ENCODE measurements at regions not wholly inside any gene's neighbourhood (a gene's known extent, or its start where the extent isn't known, plus 50 kb on each side); places are given as distances from the start of the nearest gene placed in this dataset.

DNA sequence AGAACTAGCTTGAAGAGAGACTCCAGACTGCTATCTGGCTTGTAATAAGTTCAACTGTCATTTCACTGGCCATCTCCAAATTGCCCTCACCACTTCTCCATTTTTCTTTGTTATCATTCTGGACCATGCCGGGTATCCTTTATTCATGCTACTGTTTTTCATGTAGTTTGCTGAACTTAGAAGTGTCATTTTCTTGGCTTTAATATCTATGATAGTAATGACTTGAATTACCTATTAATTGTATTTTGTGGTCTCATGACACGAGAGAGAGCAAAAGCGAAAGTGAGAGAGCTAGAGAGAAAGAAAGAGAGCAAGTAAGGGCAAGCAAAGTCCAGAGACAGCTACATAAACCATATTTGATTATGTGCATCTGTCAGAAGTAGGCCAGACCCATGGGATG is 184.9 kb upstream of the ATP1B1 start:
- no peak for TF ChIP-seq POLR2A (IDR thresholded peaks at IDR 0.05)
- TF ChIP-seq CTCF (IDR thresholded peaks at IDR 0.05): no peak
- intact Hi-C loops (cut with DNase I; ENCODE audit: low total_unique reads): no loop called here
- H3K4me3 ChIP-seq (ENCODE audit: low read depth, poor library complexity, severe bottlenecking): no peak overlapping the region
- 79 to 82% methylated on average over 3 of the region's 3 CpGs for WGBS, 2 donors
- no peak for DNase-seq (ENCODE audit: low spot score in 2 of 2)

DNA sequence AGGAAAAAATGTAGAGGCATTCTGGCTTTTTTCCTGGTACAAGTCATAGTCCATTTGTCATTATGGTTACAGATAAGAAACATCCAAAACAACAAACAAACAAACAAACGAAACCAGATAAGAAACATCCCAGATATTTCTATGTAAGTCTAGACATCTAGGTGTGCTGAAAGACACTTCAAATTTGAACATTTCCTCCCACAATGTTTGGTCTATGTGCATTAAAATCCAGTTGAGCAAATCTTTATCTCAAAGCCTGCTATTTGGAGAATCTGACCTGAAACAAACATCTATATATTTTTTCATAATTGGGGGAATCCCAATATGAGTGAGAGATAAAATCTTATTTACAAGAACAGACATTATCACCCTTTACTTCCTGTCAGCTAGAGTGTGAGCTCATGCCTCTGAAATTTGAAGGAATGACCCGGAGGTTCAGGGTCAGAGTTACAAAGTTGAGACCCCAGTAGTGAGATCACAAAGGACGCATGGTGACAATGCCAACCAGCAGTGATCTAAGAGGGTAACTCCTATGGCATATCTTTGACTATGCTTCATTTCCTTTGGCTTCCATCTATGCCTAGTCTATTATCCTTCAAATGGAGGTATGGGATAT is 182.9 kb upstream of the ATP1B1 start:
- intact Hi-C loops (cut with DNase I; ENCODE audit: low total_unique reads): no loop called here
- WGBS, 2 donors: 76 to 79% methylated on average over 3 of the region's 3 CpGs
- TF ChIP-seq CTCF (IDR thresholded peaks at IDR 0.05) (no peak), POLR2A (IDR thresholded peaks at IDR 0.05) (no peak)
- no peak overlapping the region for H3K4me3 ChIP-seq (ENCODE audit: low read depth, poor library complexity, severe bottlenecking)
- DNase-seq (ENCODE audit: low spot score in 2 of 2): no peak

GRCh38 chr1:168924976-168925375 is 181.5 kb upstream of the ATP1B1 start:
- no peak overlapping the region for H3K4me3 ChIP-seq (ENCODE audit: low read depth, poor library complexity, severe bottlenecking)
- 63 to 85% methylated on average over 1 of the region's 1 CpG for WGBS, 2 donors
- DNase-seq (ENCODE audit: low spot score in 2 of 2): no peak
- intact Hi-C loops (cut with DNase I; ENCODE audit: low total_unique reads): no loop called here
- TF ChIP-seq CTCF (IDR thresholded peaks at IDR 0.05) (no peak), POLR2A (IDR thresholded peaks at IDR 0.05) (no peak)

GRCh38 chr1:168926236-168926635 is 180.3 kb upstream of the ATP1B1 start:
- DNase-seq (ENCODE audit: low spot score in 2 of 2): no peak
- intact Hi-C loops (cut with DNase I; ENCODE audit: low total_unique reads): no loop called here
- H3K4me3 ChIP-seq (ENCODE audit: low read depth, poor library complexity, severe bottlenecking): no peak overlapping the region
- 85 to 88% methylated on average over 3 of the region's 3 CpGs for WGBS, 2 donors
- TF ChIP-seq POLR2A (IDR thresholded peaks at IDR 0.05) (no peak), CTCF (IDR thresholded peaks at IDR 0.05) (no peak)

- intact Hi-C loops (cut with DNase I; ENCODE audit: low total_unique reads): no loop called here
- 72 to 74% methylated on average over 3 of the region's 3 CpGs for WGBS, 2 donors
- no peak for DNase-seq (ENCODE audit: low spot score in 2 of 2)
- TF ChIP-seq CTCF (IDR thresholded peaks at IDR 0.05) (no peak), POLR2A (IDR thresholded peaks at IDR 0.05) (no peak)
- H3K4me3 ChIP-seq (ENCODE audit: low read depth, poor library complexity, severe bottlenecking): no peak overlapping the region
These were observed 174.0 kb upstream of the ATP1B1 start for GRCh38 chr1:168932539-168932938.

- intact Hi-C loops (cut with DNase I; ENCODE audit: low total_unique reads): no loop called here
- DNase-seq (ENCODE audit: low spot score in 2 of 2): no peak
- TF ChIP-seq CTCF (IDR thresholded peaks at IDR 0.05) (no peak), POLR2A (IDR thresholded peaks at IDR 0.05) (no peak)
- no peak overlapping the region for H3K4me3 ChIP-seq (ENCODE audit: low read depth, poor library complexity, severe bottlenecking)
- 63 to 68% methylated on average over 4 of the region's 4 CpGs for WGBS, 2 donors
These were observed 173.2 kb upstream of the ATP1B1 start for GRCh38 chr1:168933141-168933805.
